ENCODE measurements at regions not wholly inside any gene's neighbourhood (a gene's known extent, or its start where the extent isn't known, plus 50 kb on each side); places are given as distances from the start of the nearest gene placed in this dataset.

- no peak overlapping the region for H3K4me3 Mint-ChIP-seq
- no peak for ATAC-seq (ENCODE audit: low read depth in 2 of 2)
- no peaks in the 10 kb centered on the region for H3K27me3 ChIP-seq (ENCODE audit: control insufficient read depth, insufficient read depth, low read length)
- no peaks in the 10 kb centered on the region for H3K4me1 Mint-ChIP-seq
- no peak overlapping the region for H3K27ac Mint-ChIP-seq
- no peaks in the 10 kb centered on the region for H3K36me3 ChIP-seq (ENCODE audit: control insufficient read depth, insufficient read depth, low read length)
- no peaks in the 10 kb centered on the region for H3K27me3 Mint-ChIP-seq
- H3K27ac ChIP-seq (ENCODE audit: insufficient read depth, low read length, poor library complexity, severe bottlenecking): no peak overlapping the region
- no peak overlapping the region for H3K4me3 ChIP-seq (ENCODE audit: low read depth, low read length)
- no peak for DNase-seq
- peaks cover 0 to 15% (median 3%) of the 10 kb centered on the region in 7 donors for H3K9me3 Mint-ChIP-seq
- peaks cover 0 to 3% of the 10 kb centered on the region in 2 experiments for H3K9me3 ChIP-seq (ENCODE audit: control insufficient read depth in 2 of 2, low read length in 2 of 2)
- H3K4me1 ChIP-seq (ENCODE audit: control insufficient read depth, insufficient read depth, low read length, poor library complexity, severe bottlenecking): no peaks in the 10 kb centered on the region
- H3K36me3 Mint-ChIP-seq: no peaks in the 10 kb centered on the region
Measured at GRCh38 chr1:81554534-81554933, 246.2 kb upstream of the ADGRL2 start.

- H3K27ac Mint-ChIP-seq: no peak overlapping the region
- H3K27ac ChIP-seq (ENCODE audit: insufficient read depth, low read length, poor library complexity, severe bottlenecking): no peak overlapping the region
Measured at GRCh38 chr1:81554108-81554507, 246.6 kb upstream of the ADGRL2 start.

GRCh38 chr1:81553503-81553902, 247.2 kb upstream of the ADGRL2 start:
- no peaks in the 10 kb centered on the region for H3K4me1 ChIP-seq (ENCODE audit: control insufficient read depth, insufficient read depth, low read length, poor library complexity, severe bottlenecking)
- Mint-ChIP-seq H3K9me3 (peaks cover 0 to 22% (median 3%) of the 10 kb centered on the region in 7 donors), H3K4me1 (no peaks in the 10 kb centered on the region), H3K36me3 (no peaks in the 10 kb centered on the region), H3K4me3 (no peak overlapping the region), H3K27ac (no peak overlapping the region), H3K27me3 (no peaks in the 10 kb centered on the region)
- DNase-seq: no peak
- H3K4me3 ChIP-seq (ENCODE audit: low read depth, low read length): no peak overlapping the region
- no peaks in the 10 kb centered on the region for H3K27me3 ChIP-seq (ENCODE audit: control insufficient read depth, insufficient read depth, low read length)
- ATAC-seq (ENCODE audit: low read depth in 2 of 2): no peak
- H3K27ac ChIP-seq (ENCODE audit: insufficient read depth, low read length, poor library complexity, severe bottlenecking): no peak overlapping the region
- no peaks in the 10 kb centered on the region for H3K36me3 ChIP-seq (ENCODE audit: control insufficient read depth, insufficient read depth, low read length)
- H3K9me3 ChIP-seq (ENCODE audit: control insufficient read depth in 2 of 2, low read length in 2 of 2): peaks cover 0 to 3% of the 10 kb centered on the region in 2 experiments

More at GRCh38 chr1:81554108-81554507, 246.6 kb upstream of the ADGRL2 start:
- peaks cover 0 to 3% of the 10 kb centered on the region in 2 experiments for H3K9me3 ChIP-seq (ENCODE audit: control insufficient read depth in 2 of 2, low read length in 2 of 2)
- Mint-ChIP-seq H3K27me3 (no peaks in the 10 kb centered on the region), H3K4me1 (no peaks in the 10 kb centered on the region), H3K9me3 (peaks cover 0 to 20% (median 3%) of the 10 kb centered on the region in 7 donors), H3K36me3 (no peaks in the 10 kb centered on the region), H3K4me3 (no peak overlapping the region)
- DNase-seq (no peak), ATAC-seq (ENCODE audit: low read depth in 2 of 2) (no peak)
- no peaks in the 10 kb centered on the region for H3K27me3 ChIP-seq (ENCODE audit: control insufficient read depth, insufficient read depth, low read length)
- H3K4me3 ChIP-seq (ENCODE audit: low read depth, low read length): no peak overlapping the region
- no peaks in the 10 kb centered on the region for H3K36me3 ChIP-seq (ENCODE audit: control insufficient read depth, insufficient read depth, low read length)
- no peaks in the 10 kb centered on the region for H3K4me1 ChIP-seq (ENCODE audit: control insufficient read depth, insufficient read depth, low read length, poor library complexity, severe bottlenecking)

GRCh38 chr1:81551946-81552345, 248.8 kb upstream of the ADGRL2 start:
- DNase-seq: no peak
- no peaks in the 10 kb centered on the region for H3K27me3 Mint-ChIP-seq
- Histone ChIP-seq H3K4me1 (ENCODE audit: control insufficient read depth, insufficient read depth, low read length, poor library complexity, severe bottlenecking) (no peaks in the 10 kb centered on the region), H3K27ac (ENCODE audit: insufficient read depth, low read length, poor library complexity, severe bottlenecking) (no peak overlapping the region), H3K27me3 (ENCODE audit: control insufficient read depth, insufficient read depth, low read length) (no peaks in the 10 kb centered on the region), H3K36me3 (ENCODE audit: control insufficient read depth, insufficient read depth, low read length) (no peaks in the 10 kb centered on the region), H3K4me3 (ENCODE audit: low read depth, low read length) (no peak overlapping the region), H3K9me3 (ENCODE audit: control insufficient read depth in 2 of 2, low read length in 2 of 2) (peaks cover 0 to 3% of the 10 kb centered on the region in 2 experiments)
- no peaks in the 10 kb centered on the region for H3K4me1 Mint-ChIP-seq
- H3K27ac Mint-ChIP-seq: no peak overlapping the region
- H3K9me3 Mint-ChIP-seq: peaks cover 0 to 19% (median 3%) of the 10 kb centered on the region in 7 donors
- ATAC-seq (ENCODE audit: low read depth in 2 of 2): no peak
- no peak overlapping the region for H3K4me3 Mint-ChIP-seq
- H3K36me3 Mint-ChIP-seq: no peaks in the 10 kb centered on the region

- H3K9me3 Mint-ChIP-seq: peaks cover 0 to 19% (median 2%) of the 10 kb centered on the region in 7 donors
Measured at GRCh38 chr1:81550753-81551152, 250.0 kb upstream of the ADGRL2 start.

GRCh38 chr1:81549588-81550127, 251.1 kb upstream of the ADGRL2 start:
- no peaks in the 10 kb centered on the region for H3K36me3 ChIP-seq (ENCODE audit: control insufficient read depth, insufficient read depth, low read length)
- no peaks in the 10 kb centered on the region for H3K27me3 Mint-ChIP-seq

More at GRCh38 chr1:81550753-81551152, 250.0 kb upstream of the ADGRL2 start:
- Histone ChIP-seq H3K27ac (ENCODE audit: insufficient read depth, low read length, poor library complexity, severe bottlenecking) (no peak overlapping the region), H3K4me3 (ENCODE audit: low read depth, low read length) (no peak overlapping the region), H3K27me3 (ENCODE audit: control insufficient read depth, insufficient read depth, low read length) (no peaks in the 10 kb centered on the region), H3K4me1 (ENCODE audit: control insufficient read depth, insufficient read depth, low read length, poor library complexity, severe bottlenecking) (no peaks in the 10 kb centered on the region), H3K36me3 (ENCODE audit: control insufficient read depth, insufficient read depth, low read length) (no peaks in the 10 kb centered on the region), H3K9me3 (ENCODE audit: control insufficient read depth in 2 of 2, low read length in 2 of 2) (peaks cover 0 to 1% of the 10 kb centered on the region in 2 experiments)
- DNase-seq (no peak), ATAC-seq (ENCODE audit: low read depth in 2 of 2) (no peak)
- no peak overlapping the region for H3K27ac Mint-ChIP-seq
- H3K36me3 Mint-ChIP-seq: no peaks in the 10 kb centered on the region
- no peaks in the 10 kb centered on the region for H3K27me3 Mint-ChIP-seq
- H3K4me1 Mint-ChIP-seq: no peaks in the 10 kb centered on the region
- no peak overlapping the region for H3K4me3 Mint-ChIP-seq

GRCh38 chr1:81548918-81549587, 251.7 kb upstream of the ADGRL2 start:
- Histone ChIP-seq H3K27me3 (ENCODE audit: control insufficient read depth, insufficient read depth, low read length) (no peaks in the 10 kb centered on the region), H3K36me3 (ENCODE audit: control insufficient read depth, insufficient read depth, low read length) (no peaks in the 10 kb centered on the region), H3K4me3 (ENCODE audit: low read depth, low read length) (no peak overlapping the region), H3K27ac (ENCODE audit: insufficient read depth, low read length, poor library complexity, severe bottlenecking) (no peak overlapping the region), H3K9me3 (ENCODE audit: control insufficient read depth in 2 of 2, low read length in 2 of 2) (no peaks in the 10 kb centered on the region), H3K4me1 (ENCODE audit: control insufficient read depth, insufficient read depth, low read length, poor library complexity, severe bottlenecking) (no peaks in the 10 kb centered on the region)
- Mint-ChIP-seq H3K36me3 (no peaks in the 10 kb centered on the region), H3K27me3 (no peaks in the 10 kb centered on the region), H3K4me1 (no peaks in the 10 kb centered on the region), H3K27ac (no peak overlapping the region), H3K4me3 (no peak overlapping the region), H3K9me3 (peaks cover 0 to 23% (median 1%) of the 10 kb centered on the region in 7 donors)
- ATAC-seq (ENCODE audit: low read depth in 2 of 2): no peak
- DNase-seq: no peak

More at GRCh38 chr1:81549588-81550127, 251.1 kb upstream of the ADGRL2 start:
- Mint-ChIP-seq H3K4me1 (no peaks in the 10 kb centered on the region), H3K27ac (no peak overlapping the region), H3K9me3 (peaks cover 0 to 19% (median 1%) of the 10 kb centered on the region in 7 donors), H3K4me3 (no peak overlapping the region), H3K36me3 (no peaks in the 10 kb centered on the region)
- Histone ChIP-seq H3K9me3 (ENCODE audit: control insufficient read depth in 2 of 2, low read length in 2 of 2) (peaks cover 0 to under 1% of the 10 kb centered on the region in 2 experiments), H3K4me3 (ENCODE audit: low read depth, low read length) (no peak overlapping the region), H3K27ac (ENCODE audit: insufficient read depth, low read length, poor library complexity, severe bottlenecking) (no peak overlapping the region), H3K27me3 (ENCODE audit: control insufficient read depth, insufficient read depth, low read length) (no peaks in the 10 kb centered on the region), H3K4me1 (ENCODE audit: control insufficient read depth, insufficient read depth, low read length, poor library complexity, severe bottlenecking) (no peaks in the 10 kb centered on the region)
- DNase-seq: no peak
- ATAC-seq (ENCODE audit: low read depth in 2 of 2): no peak

- Mint-ChIP-seq H3K27ac (no peak overlapping the region), H3K9me3 (peaks cover 0 to 23% (median 1%) of the 10 kb centered on the region in 7 donors)
- ATAC-seq (ENCODE audit: low read depth in 2 of 2): no peak
Measured at GRCh38 chr1:81547912-81548303, 252.8 kb upstream of the ADGRL2 start.

More at GRCh38 chr1:81547912-81548303, 252.8 kb upstream of the ADGRL2 start:
- DNase-seq: no peak
- H3K27ac ChIP-seq (ENCODE audit: insufficient read depth, low read length, poor library complexity, severe bottlenecking): no peak overlapping the region
- no peaks in the 10 kb centered on the region for H3K27me3 ChIP-seq (ENCODE audit: control insufficient read depth, insufficient read depth, low read length)
- no peaks in the 10 kb centered on the region for H3K4me1 ChIP-seq (ENCODE audit: control insufficient read depth, insufficient read depth, low read length, poor library complexity, severe bottlenecking)
- Mint-ChIP-seq H3K36me3 (no peaks in the 10 kb centered on the region), H3K4me1 (no peaks in the 10 kb centered on the region), H3K4me3 (no peak overlapping the region), H3K27me3 (no peaks in the 10 kb centered on the region)
- H3K9me3 ChIP-seq (ENCODE audit: control insufficient read depth in 2 of 2, low read length in 2 of 2): no peaks in the 10 kb centered on the region
- no peaks in the 10 kb centered on the region for H3K36me3 ChIP-seq (ENCODE audit: control insufficient read depth, insufficient read depth, low read length)
- H3K4me3 ChIP-seq (ENCODE audit: low read depth, low read length): no peak overlapping the region
